IMR-90 (cell line): ENCODE measurements at regions not wholly inside any gene's neighbourhood (a gene's known extent, or its start where the extent isn't known, plus 50 kb on each side); places are given as distances from the start of the nearest gene placed in this dataset.

ENCODE experiments used
- ATAC-seq: fragments of 200-7000 bp; cut with Tn5 transposase; 2 replicates; pipeline ENCODE4 v1.9.1; 2020; ENCODE audit warnings: low read depth, mild to moderate bottlenecking, moderate library complexity
- BruUV-seq: library from RNA; stranded (reverse); fragments of 400-500 nt; replicated peaks from 2 replicates; lab custom pipeline; 2021; lab: Mats Ljungman, UMichigan
- CTCF ChIA-PET: fragments of 300-600 bp; formaldehyde crosslinking; extraction: SDS; loops from one replicate; lab custom pipeline; 2021; ENCODE audit warnings: antibody characterized with exemption; lab: Yijun Ruan, JAX
- POLR2A ChIA-PET: fragments of 300-600 bp; sonication (Branson Sonifier 250); formaldehyde crosslinking; loops from one replicate; lab custom pipeline; 2022; ENCODE audit warnings: antibody characterized with exemption; ENCODE audit not compliant: unreplicated experiment; lab: Charles Lee
- DNase-seq: peaks from one replicate; pipeline ENCODE4 v3.0.0; 2013
- H2AFZ ChIP-seq: replicated peaks from 2 replicates; pipeline ENCODE3; 2013; ENCODE audit warnings: low read length, mild to moderate bottlenecking; ENCODE audit not compliant: poor library complexity
- H2AK5ac ChIP-seq: 2 replicates; pipeline ENCODE4 v1.6.1; 2013; ENCODE audit warnings: low read depth, low read length, inconsistent platforms
- H2AK9ac ChIP-seq: replicated peaks from 2 replicates; pipeline ENCODE3; 2013; ENCODE audit warnings: mild to moderate bottlenecking, low read depth, low read length, moderate library complexity; ENCODE audit not compliant: poor library complexity
- H2BK120ac ChIP-seq: 2 replicates; pipeline ENCODE4 v1.6.1; 2013; ENCODE audit warnings: low read depth, low read length, inconsistent platforms
- H2BK15ac ChIP-seq: 3 replicates; pipeline ENCODE4 v1.6.1; 2013; ENCODE audit warnings: low read depth, low read length, inconsistent platforms
- H2BK20ac ChIP-seq: 2 replicates; pipeline ENCODE4 v1.6.1; 2013; ENCODE audit warnings: low read depth, mild to moderate bottlenecking, inconsistent platforms, low read length, moderate library complexity
- H2BK5ac ChIP-seq: 2 replicates; pipeline ENCODE4 v1.6.1; 2013; ENCODE audit warnings: mild to moderate bottlenecking, low read depth, low read length, inconsistent platforms; ENCODE audit not compliant: poor library complexity, severe bottlenecking
- H3K14ac ChIP-seq: replicated peaks from 2 replicates; pipeline ENCODE4 v1.6.1; 2013; ENCODE audit warnings: low read depth, low read length, inconsistent platforms
- H3K18ac ChIP-seq: 2 replicates; pipeline ENCODE4 v1.6.1; 2013; ENCODE audit warnings: low read depth, low read length, control low read depth
- H3K23ac ChIP-seq: 2 replicates; pipeline ENCODE4 v1.6.1; 2013; ENCODE audit warnings: low read depth, low read length, inconsistent platforms
- H3K27ac ChIP-seq: 2 replicates; pipeline ENCODE4 v1.5.1; 2013; ENCODE audit warnings: mild to moderate bottlenecking, control low read depth, low read length; ENCODE audit not compliant: insufficient read depth
- H3K27me3 ChIP-seq: 2 replicates; pipeline ENCODE4 v1.6.1; 2013; ENCODE audit warnings: low read length; ENCODE audit not compliant: control insufficient read depth, insufficient read depth
- H3K36me3 ChIP-seq: 2 replicates; pipeline ENCODE4 v1.6.1; 2013; ENCODE audit warnings: low read length, mixed read lengths; ENCODE audit not compliant: control insufficient read depth, insufficient read depth
- H3K4ac ChIP-seq: 2 replicates; pipeline ENCODE4 v1.6.1; 2013; ENCODE audit warnings: low read depth, low read length, inconsistent platforms
- H3K4me1 ChIP-seq: 2 replicates; pipeline ENCODE4 v1.6.1; 2013; ENCODE audit warnings: low read length, mixed read lengths; ENCODE audit not compliant: control insufficient read depth, insufficient read depth
- H3K4me2 ChIP-seq: 2 replicates; pipeline ENCODE4 v1.6.1; 2013; ENCODE audit warnings: low read depth, mild to moderate bottlenecking, control low read depth, low read length, moderate library complexity
- H3K4me3 ChIP-seq: 2 replicates; pipeline ENCODE4 v1.5.1; 2013; ENCODE audit warnings: low read depth, mild to moderate bottlenecking, control low read depth, low read length, moderate library complexity; ENCODE audit not compliant: insufficient read depth
- H3K56ac ChIP-seq: 2 replicates; pipeline ENCODE4 v1.6.1; 2013; ENCODE audit warnings: low read length, inconsistent platforms; ENCODE audit not compliant: insufficient read depth; ENCODE audit errors: extremely low read depth
- H3K79me1 ChIP-seq, 2 experiments: 2 replicates each; pipeline ENCODE4 v1.6.1; 2013; ENCODE audit warnings: low read length in 2 of 2, inconsistent platforms in 1 of 2, low read depth in 1 of 2
- H3K9ac ChIP-seq: 2 replicates; pipeline ENCODE4 v1.6.1; 2013; ENCODE audit warnings: low read depth, low read length, control low read depth
- H3K9me1 ChIP-seq: 2 replicates; pipeline ENCODE4 v1.6.1; 2013; ENCODE audit warnings: low read length, inconsistent platforms; ENCODE audit not compliant: insufficient read depth
- H3K9me3 ChIP-seq: 2 replicates; pipeline ENCODE4 v1.6.1; 2013; ENCODE audit warnings: low read length; ENCODE audit not compliant: control insufficient read depth, insufficient read depth
- H4K20me1 ChIP-seq: 2 replicates; pipeline ENCODE4 v1.6.1; 2013; ENCODE audit warnings: low read length, inconsistent platforms; ENCODE audit not compliant: insufficient read depth
- H4K5ac ChIP-seq: 2 replicates; pipeline ENCODE4 v1.6.1; 2013; ENCODE audit warnings: mild to moderate bottlenecking, low read depth, low read length, control low read depth
- H4K8ac ChIP-seq, 2 experiments: 2 replicates each; pipeline ENCODE4 v1.6.1; 2013; ENCODE audit warnings: low read depth in 2 of 2, low read length in 2 of 2, control low read depth in 1 of 2, inconsistent platforms in 1 of 2
- H4K91ac ChIP-seq: 2 replicates; pipeline ENCODE4 v1.6.1; 2013; ENCODE audit warnings: low read depth, low read length, inconsistent platforms; ENCODE audit not compliant: insufficient read depth
- CTCF ChIP-seq: conservative IDR thresholded peaks from 2 replicates; pipeline ENCODE4 v1.5.1; 2012; ENCODE audit warnings: mild to moderate bottlenecking, low read depth, low read length, improper control_type of control experiment
- ELK1 ChIP-seq: fragments of 150-350 bp; IDR thresholded peaks from 2 replicates; pipeline ENCODE4 v1.6.1; 2016; ENCODE audit warnings: low read depth, mild to moderate bottlenecking, low read length, moderate library complexity, borderline replicate concordance
- NFE2L2 ChIP-seq: fragments of 150-350 bp; IDR thresholded peaks from 2 replicates; pipeline ENCODE4 v1.6.1; 2016; ENCODE audit warnings: low read depth, mild to moderate bottlenecking, low read length
- RAD21 ChIP-seq: IDR thresholded peaks from 2 replicates; pipeline ENCODE4 v1.6.1; 2012; ENCODE audit warnings: low read length, improper control_type of control experiment
- RCOR1 ChIP-seq: IDR thresholded peaks from 2 replicates; pipeline ENCODE4 v1.6.1; 2012; ENCODE audit warnings: mild to moderate bottlenecking, low read length, improper control_type of control experiment; ENCODE audit not compliant: insufficient replicate concordance
- RFX5 ChIP-seq: IDR thresholded peaks from 2 replicates; pipeline ENCODE4 v1.8.0; 2012; ENCODE audit warnings: low read depth, mild to moderate bottlenecking, low read length, moderate library complexity
- SMC3 ChIP-seq: fragments of 150-350 bp; IDR thresholded peaks from 2 replicates; pipeline ENCODE4 v1.6.1; 2016; ENCODE audit warnings: low read depth, mild to moderate bottlenecking, antibody characterized with exemption, low read length, moderate library complexity
- WGBS, 2 experiments: methylation state at CpG; one replicate each; pipeline versions ENCODE4 v1.1.5 to v1.1.7; 2013; ENCODE audit warnings: missing lambda C conversion rate in 2 of 2; ENCODE audit not compliant: insufficient read length in 1 of 2; ENCODE audit errors: extremely low coverage in 2 of 2; 5-methylcytosine and 5-hydroxymethylcytosine counted together
- dilution Hi-C: fragments of 300-500 bp; cut with HindIII; formaldehyde crosslinking; loops from one replicate; pipeline ENCODE4 v1.14.3; 2018; ENCODE audit warnings: low sequenced_read_pairs; ENCODE audit not compliant: unreplicated experiment
- in situ Hi-C: fragments of 300-500 bp; cut with MboI; formaldehyde crosslinking; loops from 3 replicates; pipeline ENCODE4 v1.14.3; 2019; ENCODE audit warnings: low sequenced_read_pairs, inconsistent platforms, mixed read lengths
- intact Hi-C: fragments of 100-400 bp; cut with micrococcal nuclease; formaldehyde crosslinking; loops from 2 replicates; pipeline ENCODE4 v1.10.0; 2022

DNA sequence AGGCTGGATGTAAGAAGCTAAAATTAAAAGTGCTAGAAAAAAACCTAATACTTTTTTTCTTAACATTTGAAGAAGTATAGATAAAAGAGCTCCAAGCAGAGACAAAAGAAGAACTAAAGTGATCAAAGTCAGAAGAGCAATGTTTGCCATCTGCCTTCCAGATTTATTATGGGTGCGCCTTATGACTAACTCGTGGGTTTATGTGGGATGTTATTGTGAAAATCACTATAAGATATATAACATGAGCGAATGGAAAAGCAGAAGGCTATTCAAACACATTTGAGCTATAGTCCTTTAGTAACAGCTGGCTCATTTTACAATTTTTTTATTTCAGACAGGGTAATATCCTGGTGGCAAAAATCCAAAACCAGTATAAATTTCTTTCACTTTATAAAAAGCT, 1040.7 kb downstream of the RAPGEF2 start:
- no peak overlapping the region for H3K23ac ChIP-seq

More for the DNA sequence above, 1040.7 kb downstream of the RAPGEF2 start:
- Histone ChIP-seq H3K27ac (no peak overlapping the region), H3K4me2 (no peak overlapping the region), H2AK9ac (no peak overlapping the region), H4K91ac (no peak overlapping the region), H3K4ac (no peak overlapping the region), H3K79me1 (no peaks in the 10 kb centered on the region), H4K20me1 (no peaks in the 10 kb centered on the region), H2BK5ac (no peak overlapping the region), H3K14ac (no peak overlapping the region), H3K4me3 (no peak overlapping the region), H3K9me3 (peaks cover 3% of the 10 kb centered on the region; the same call in 1 of the 2 replicates), H4K8ac (no peak overlapping the region), H2BK15ac (no peak overlapping the region), H3K36me3 (no peaks in the 10 kb centered on the region), H4K5ac (no peak overlapping the region), H2BK20ac (no peak overlapping the region), H2BK120ac (no peak overlapping the region), H3K4me1 (no peaks in the 10 kb centered on the region), H3K9ac (no peak overlapping the region), H2AK5ac (no peak overlapping the region), H2AFZ (no peak overlapping the region), H3K56ac (no peak overlapping the region), H3K18ac (no peak overlapping the region), H3K27me3 (no peaks in the 10 kb centered on the region), H3K9me1 (no peaks in the 10 kb centered on the region)
- POLR2A ChIA-PET, result no interaction called here
- no CpG with 5 or more reads among the region's 3 CpGs for WGBS, 2 experiments
- ATAC-seq (no peak), DNase-seq (no peak)
- BruUV-seq, result no TSS peak
- TF ChIP-seq SMC3 (no peak), RAD21 (no peak), RCOR1 (no peak), ELK1 (no peak), NFE2L2 (no peak), CTCF (no peak), RFX5 (no peak)
- dilution Hi-C loops, result no loop called here
- in situ Hi-C loops, result no loop called here
- intact Hi-C loops, result no loop called here
- CTCF ChIA-PET, result no interaction called here
